HG03378 (cell line): ENCODE measurements at regions not wholly inside any gene's neighbourhood (a gene's known extent, or its start where the extent isn't known, plus 50 kb on each side); places are given as distances from the start of the nearest gene placed in this dataset.
A peak's percentile ranks its signal among the peaks of the same experiment; 100 is the strongest.
"Not testable (repeated sequence)": the region's sequence is repeated elsewhere in the genome, so short reads cannot be mapped to it uniquely, and the experiment has no call there.

Source experiments
- ATAC-seq: cut with Tn5 transposase; IDR thresholded peaks from one replicate; pipeline ENCODE4 v1.9.1; 2021; ENCODE audit warnings: mild to moderate bottlenecking, moderate library complexity; ENCODE audit not compliant: unreplicated experiment

DNA sequence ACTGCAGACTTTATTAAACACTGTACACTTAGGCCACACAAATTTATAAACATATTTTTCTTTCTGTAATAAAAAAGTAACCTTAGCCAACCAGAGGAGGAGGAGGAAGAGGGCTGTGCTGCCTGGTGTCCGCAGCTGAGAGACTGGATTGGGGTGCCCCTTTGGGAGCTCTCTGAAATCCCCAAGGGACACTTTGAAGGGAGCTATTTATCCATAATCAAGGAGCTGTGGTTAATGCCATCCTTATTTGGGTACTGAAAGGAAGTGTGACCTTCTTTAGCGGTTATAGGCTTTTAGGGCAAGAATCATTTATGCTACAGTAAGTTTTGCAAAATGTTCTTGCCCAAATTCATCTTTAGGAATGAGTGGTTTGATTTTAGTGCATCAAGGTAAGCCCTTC, 125.8 kb downstream of the RASSF10 start:
- ATAC-seq = no peak

DNA sequence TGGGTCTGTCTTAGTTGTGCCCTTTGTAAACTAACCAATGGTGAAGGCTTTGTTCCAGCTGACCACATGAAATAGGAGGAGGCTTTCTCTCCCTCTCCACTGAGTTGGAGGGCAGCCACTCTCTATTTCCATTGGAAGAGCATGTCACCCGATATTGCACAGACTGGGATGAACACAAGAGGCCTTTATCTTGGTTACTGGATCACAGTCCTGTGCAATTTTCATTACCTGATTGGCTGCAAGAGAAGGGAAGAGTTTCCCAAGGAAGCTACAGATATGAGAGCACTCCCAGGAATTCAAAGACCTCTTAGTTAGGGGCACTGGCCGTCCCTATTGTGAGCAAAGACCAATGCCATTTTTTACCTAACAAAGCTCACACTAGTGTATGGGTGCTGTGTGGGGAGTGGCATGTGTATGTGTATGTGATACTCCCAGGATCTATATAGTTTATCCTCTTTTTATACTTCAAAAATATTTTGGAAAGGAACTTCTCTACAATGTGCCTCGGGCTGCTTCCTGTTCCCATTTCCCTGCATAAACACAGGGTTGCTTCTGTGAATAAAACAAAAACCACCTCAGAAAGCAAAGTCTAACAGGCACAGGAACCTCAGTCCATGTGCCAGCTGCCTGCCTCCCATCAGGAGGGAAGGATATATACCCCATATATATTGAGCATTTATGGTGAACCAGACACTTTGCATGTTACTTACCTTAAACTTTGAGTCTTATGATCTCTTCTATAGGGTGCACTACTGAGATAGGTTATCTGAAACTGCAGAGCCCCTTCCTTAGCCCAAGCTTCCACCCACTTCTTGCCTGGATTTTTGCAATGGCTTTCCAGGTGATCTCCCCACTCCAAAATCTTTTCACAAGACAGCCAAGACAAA, 126.5 kb downstream of the RASSF10 start:
- no peak for ATAC-seq

DNA sequence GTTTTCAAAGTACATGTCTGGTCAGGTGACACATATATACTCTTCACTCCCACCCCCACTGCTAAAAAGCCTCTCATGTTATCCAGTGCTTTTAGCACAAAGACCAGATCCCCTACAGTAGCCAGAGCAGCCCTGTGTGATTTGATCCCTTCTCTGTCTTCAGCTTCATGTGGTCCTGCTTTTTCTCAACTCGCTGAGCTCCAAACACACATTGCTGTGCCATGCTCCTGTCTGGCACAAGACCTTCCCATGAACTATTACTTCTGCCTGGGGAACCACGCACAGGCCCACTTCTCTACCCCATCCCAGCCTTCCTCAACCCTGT, 127.1 kb downstream of the RASSF10 start:
- no peak for ATAC-seq

DNA sequence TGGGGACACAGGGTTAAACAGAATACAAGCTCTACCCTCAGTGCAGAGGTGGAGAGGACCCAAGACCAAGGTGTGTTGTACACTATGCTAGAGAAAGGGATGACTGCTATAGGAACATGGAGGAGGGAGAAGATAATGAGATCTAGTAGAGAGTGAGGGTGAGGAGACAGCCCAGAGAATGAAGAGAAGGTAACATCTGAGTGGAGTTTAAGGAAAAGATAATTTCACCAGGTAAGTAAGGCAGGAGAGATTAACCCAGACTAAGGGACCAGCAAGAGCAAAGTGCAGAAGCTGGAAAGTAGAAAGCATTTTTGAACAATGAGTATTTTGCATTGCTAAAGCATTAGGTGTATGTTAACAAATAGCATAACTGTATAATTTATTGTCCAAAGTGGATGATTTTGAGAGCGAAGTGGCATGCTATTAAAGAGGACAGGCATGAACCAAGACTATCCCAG, 128.8 kb downstream of the RASSF10 start:
- ATAC-seq = no peak

DNA sequence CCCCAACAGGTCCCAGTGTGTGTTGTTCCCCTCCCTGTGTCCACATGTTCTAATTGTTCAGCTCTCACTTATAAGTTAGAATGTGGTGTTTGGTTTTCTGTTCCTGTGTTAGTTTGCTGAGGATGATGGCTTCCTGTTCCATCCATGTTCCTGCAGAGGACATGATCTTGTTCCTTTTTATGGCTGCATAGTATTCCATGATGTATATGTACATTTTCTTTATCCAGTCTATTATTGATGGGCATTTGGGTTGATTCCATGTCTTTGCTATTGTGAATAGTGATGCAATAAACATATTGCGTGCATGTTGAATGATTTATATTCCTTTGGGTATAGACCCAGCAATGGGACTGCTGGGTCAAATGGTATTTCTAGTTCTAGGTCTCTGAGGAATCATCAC, 130.0 kb downstream of the RASSF10 start:
- not testable (repeated sequence) for ATAC-seq

DNA sequence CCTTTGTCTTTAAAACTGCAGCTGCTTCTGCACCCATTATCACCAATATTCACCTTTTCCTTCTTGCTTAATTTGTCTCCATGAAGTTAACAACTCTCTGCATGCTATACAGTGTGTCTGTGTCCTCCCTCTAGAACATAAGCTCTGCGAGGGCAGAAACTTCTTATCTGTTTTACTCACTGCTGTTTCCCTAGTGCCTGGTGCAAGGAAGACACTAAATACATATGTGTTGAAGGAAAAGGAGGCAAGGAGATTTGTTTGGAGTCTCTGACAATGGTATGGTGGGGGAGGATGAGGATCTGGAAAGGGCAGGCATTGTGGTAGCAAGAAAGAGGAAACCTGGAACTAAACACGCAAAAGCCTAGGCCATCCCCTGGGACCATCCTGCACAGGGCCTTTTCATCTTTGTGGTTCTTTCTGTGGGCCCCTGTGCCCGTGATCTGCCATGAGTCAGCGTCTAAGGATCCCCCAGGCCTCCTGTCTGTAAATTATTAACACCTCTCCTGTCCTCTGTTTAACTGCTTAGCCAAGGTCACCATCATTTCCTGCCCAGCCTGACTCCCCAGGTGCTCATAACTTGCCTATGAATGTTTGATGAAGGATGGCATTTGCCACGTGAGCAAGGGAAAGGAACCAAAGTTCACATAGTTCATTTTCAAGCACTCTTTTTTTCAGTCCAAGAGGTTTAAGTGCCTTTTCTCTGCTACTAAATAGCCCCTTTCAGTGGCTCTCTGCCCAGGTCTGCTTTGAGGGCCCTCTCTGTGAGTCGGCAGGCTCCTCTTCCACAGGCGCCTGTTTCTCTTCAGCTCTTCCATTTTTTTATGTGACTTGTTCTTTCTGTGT, 131.1 kb downstream of the RASSF10 start:
- peak; percentile 89 for ATAC-seq

DNA sequence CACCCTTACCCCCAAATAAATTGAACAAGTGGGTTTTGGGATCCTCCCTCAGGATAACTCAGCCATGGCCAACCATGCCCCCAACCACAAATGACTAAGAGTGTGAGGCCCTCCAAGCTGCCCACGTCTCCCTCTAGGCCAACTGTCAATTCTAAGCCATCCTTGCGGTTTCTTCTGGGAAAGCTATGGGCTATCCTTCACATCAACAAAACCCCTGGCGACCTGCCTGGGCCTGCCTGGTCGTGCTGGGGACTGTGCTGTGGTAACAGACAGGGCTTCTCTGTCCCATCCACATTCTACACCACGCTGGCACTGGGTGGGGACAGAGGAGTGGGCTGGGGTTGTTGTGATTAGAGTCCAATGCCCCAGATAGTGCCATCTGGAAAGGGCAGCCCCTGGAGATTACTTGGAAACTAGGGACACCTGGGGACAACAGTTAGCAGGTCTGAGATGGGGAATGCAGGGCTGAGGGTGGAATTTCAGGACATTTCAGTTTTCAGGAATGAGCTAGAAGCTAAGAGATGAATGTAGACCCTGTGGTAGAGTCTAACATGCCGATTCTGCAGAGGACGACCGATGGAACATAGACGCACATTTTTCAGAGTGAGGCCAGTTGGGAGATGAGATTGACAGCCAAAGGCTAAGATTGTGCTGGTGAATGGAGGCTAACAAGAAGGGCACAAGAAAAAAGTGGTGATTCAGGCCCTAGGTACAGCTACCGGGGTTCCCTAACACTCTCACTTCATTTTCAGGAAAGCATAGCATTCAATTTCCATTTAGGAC, 131.9 kb downstream of the RASSF10 start:
- ATAC-seq = no peak

DNA sequence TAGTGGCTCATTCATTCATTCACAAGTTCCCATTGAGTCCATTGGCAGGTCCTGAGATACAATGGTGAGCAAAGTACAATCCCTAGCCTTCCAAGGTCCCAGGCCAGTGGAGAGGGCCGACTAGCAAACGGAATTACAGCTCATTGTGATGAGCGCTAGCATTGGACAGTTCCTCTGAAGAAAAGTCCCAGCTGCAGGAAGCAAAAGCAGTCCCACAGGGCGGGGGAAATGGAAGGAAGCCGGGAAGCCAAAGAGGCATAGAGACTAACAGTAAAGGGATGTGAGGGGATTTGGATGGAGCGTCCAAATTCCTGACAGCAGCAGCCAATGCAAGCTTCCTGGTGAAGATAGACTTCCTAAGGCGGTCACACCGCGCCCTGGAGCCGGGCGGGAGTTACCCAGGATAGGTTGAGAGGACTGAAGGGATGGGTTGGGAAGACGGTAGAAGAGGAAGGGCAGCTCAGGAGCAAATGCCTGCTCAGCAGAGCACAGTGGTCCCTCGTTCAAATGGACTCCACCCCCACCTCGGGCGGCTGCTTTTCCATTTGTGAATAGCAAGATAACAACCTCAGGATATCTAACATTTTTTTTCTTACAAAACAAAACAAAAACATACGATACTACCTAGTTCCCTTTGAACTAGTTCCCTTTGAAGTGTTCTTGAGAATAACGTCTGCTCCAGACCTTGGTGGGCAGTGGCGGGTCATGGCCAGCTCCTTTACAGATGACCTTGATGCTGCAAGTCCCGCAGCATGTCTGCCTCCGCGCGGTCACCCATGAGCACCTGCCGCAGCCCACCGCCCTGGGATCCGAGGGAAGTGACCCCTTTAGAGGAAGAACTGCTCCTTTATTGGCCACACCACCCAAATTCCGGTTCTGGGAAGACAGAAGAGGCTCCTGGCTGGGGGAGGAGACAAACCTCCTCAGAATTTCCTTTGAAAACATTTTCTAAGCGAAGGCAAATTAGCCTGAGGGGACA, 132.9 kb downstream of the RASSF10 start:
- ATAC-seq = no peak

DNA sequence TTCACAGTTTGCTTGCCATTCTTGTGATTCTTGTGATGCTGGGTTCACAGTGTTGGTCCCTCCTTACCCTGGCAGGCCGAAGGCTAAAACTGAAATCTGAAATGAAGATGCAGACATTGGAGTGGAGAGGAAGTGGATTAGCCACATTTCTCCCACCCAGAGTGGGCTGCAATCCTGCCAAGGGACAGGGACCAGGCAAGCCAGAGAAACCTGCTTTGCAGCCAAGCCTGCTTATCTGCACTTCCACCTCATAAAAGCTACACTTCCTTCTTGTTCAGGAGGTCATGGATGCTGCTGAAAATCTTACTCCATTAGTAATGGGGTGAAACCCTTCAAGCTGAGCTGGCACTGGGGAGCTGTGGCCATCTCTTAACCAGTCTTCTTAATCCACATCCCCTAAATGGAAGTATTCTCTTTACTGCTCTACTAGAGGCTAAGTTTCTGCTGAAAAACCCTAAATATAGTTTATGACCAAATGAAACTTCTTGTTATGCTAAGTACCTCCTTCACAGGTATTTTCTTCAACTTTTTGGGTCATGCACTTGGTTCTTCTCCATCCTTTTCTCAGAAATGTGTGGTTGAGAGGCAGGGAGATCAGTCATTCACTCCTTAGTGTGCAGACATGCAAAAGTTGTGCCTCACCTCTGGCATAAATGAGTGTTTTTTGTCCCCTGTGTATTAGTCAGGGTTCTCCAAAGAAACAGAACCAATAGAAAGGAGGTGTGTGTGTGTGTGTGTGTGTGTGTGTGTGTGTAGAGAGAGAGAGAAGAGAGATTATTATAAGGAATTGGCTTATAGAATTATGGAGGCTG, 133.9 kb upstream of the BMAL1 start:
- no peak for ATAC-seq

DNA sequence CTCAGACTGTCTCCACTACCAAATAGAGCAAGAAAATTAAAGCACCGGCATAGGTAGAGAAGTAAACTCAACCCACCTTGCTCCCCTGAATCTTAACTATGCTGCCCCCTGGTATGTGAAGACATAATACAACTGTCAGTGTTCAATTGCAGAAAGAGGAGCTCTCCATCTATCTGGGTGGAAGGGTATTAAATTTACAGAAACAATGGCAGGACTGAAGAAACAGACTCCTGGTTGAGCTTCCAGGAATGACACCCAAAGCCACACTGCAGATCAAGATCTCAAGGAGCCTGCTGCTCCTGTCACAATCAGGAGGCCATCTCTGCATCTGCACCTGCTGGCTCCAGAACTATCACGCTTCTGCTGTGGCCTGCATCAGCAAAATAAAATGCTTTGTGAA, 132.1 kb upstream of the BMAL1 start:
- no peak for ATAC-seq

DNA sequence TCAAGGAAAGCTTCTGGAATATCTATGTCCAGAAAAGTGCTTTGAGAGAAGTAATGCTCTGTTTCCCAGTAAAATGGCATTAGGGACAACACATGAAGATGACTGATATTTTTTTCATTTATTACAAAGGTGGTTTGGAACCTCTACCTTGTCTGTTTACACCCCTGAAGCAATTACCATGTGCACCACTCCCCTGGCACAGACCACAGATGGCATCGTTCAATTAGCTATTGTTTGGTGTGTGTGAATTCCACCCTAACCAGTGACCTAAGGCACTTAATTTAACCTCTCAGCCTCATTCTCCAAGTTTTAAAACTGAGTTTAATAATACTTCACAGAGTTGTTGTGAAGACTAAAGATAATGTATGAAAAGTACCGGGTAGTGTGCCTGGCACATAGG, 127.6 kb upstream of the BMAL1 start:
- no peak for ATAC-seq

DNA sequence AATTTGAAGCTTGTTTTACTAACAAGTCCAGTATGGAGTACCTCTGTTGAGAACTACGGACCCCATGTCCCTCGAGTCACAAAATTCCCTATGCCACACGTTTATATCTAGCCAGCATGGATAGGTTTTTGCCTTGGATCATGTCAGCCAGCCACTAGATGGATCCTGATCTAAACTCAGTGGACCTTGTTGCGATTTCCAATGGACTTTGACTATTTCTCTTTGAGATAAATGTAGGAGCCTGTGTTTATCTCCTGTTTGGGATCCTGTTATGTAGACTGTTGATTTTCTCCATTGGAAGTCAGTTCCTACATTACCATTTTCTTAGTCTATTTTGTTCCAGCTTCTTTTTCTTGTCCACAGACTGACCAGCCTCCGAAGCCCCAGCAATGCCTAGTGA, 127.1 kb upstream of the BMAL1 start:
- ATAC-seq = no peak

DNA sequence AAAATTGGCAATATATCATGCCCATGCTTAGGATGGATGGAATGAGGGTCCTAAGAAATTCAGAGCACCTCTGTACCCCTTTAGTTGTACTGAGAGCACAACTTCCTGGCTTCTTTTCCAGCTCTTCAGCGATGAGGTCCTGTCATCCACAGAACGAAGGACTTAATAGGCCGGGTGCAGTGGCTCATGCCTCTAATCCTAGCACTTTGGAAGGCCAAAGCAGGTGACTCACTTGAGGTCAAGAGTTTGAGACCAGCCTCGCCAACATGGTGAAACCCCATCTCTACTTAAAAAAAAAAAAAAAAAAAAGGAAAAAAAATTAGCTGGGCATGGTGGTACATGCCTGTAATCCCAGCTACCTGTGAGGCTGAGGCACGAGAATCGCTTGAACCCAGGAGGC, 125.3 kb upstream of the BMAL1 start:
- no peak for ATAC-seq

DNA sequence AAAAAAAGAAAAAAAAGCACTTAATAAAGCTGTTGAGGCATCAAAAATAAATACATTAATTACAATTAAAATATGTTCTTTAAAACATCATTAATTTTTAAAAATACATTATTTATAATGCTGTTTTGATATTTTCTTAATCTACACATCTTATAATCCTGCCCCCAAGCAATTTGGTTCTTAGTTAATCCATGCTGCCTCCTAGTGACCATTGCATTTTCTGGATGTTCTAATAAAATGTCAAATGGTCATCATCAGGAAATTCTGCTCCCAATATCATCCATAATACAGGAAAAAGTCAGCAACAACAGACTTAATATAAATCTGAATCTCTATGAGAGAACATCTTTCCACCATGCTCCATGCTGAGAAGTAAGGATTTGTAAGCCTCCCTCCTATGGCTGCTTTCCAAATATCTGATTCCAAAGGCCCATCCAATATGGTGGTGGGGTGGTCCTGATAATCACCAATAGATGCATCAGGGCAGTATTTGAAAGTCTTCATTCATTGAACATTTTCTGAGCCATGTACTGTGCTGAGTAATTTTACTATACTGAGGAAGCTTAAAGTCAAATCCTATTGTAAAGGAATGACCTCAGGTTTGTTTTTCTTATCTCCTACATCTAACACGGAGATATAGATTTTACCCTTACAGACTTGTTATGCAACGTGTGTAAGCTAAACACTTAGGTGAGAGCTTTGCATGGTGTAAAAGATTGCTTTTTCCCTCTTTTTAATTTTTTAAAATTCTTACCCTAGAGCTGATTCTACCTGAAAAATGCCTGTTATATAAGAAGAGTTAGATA, 124.7 kb upstream of the BMAL1 start:
- ATAC-seq = no peak

DNA sequence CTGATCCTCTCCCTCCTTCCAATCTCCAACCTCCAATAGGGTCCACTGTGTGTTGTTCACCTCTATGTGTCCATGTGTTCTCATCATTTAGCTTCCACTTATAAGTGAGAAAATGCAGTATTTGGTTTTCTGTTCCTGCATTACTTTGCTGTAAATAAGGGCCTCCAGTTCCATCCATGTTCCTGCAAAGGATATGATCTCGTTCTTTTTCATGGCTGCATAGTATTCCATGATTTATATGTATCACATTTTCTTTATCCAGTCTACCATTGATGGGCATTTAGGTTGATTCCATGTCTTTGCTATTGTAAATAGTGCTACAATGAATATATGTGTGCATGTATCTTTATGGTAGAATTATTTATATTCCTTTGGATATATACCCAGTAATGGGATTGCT, 123.2 kb upstream of the BMAL1 start:
- ATAC-seq = not testable (repeated sequence)

DNA sequence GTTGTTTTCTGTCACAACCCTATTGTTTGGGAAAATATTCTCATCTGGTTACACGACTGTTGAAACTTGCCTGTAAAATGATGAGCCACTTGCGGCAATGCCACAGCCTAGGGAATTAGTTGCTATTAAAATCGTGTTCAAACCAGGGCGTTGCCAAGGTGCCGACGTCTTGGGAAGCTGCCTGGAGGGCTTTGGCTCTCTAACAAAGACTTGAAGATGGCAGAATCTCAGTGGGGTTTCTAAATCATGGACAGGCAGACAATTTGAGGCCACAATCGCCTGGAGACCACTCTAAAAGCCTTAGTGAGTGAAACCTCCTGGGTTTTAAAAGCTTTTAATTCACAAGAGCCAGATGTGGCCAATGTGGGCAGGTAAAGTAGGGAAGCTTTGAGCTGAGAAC, 117.2 kb upstream of the BMAL1 start:
- no peak for ATAC-seq

DNA sequence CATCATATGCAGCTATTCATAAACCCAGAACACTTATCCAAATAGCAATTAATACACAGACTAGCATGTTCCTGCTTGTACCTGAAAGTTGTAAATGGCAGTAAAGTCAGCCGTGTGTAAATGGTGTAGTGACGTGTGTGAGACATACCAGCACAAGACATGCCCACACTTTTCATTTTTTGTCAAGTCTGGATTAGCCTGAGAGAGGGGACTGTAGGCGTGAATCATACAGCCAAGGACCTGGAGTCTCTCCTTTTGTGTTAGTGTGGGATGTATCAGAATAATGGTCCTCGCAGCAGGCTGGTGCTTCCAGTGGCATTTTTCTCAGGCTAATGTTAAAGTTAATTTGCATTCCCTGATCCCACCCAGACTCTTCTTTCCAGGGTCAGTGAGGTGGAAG, 116.8 kb upstream of the BMAL1 start:
- no peak for ATAC-seq

DNA sequence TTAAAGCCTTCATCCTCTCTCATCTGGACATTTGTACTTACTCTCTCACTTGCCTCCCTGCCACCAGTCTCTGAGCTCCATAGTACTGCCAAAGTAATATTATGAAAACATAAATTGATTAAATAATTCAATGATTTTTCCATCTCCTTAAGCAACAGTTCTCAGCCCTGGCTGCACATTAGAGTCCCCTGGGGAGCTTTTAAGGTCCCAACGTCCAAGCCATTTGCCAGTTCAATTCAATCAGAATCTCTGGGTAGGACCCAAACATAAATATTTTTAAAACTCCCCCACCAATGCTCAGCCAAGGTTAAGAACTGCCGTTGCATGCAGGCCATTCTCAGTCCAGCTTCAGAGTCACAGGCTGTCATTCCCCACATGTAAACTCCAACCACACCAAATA, 114.4 kb upstream of the BMAL1 start:
- ATAC-seq = no peak

DNA sequence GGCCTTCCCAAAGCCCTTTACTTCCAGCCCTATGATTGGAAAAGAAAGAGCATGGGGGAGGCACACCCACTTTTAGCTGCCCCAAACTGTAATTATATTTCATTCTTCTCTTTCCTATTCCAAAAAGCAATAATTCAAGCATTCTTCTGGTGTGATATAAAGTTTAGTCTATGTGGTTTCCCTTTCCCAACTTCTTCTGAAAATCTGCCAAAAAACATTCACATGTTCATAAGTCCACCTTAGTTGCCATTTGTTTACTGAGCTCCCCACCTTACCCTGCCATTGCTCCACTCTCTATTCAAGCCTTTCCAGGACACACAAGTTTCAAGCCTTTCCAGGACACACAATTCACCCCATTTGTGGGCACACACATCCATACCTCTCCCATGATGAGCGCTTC, 111.6 kb upstream of the BMAL1 start:
- no peak for ATAC-seq
